ENCODE measurements at regions not wholly inside any gene's neighbourhood (a gene's known extent, or its start where the extent isn't known, plus 50 kb on each side); places are given as distances from the start of the nearest gene placed in this dataset.

- H3K27me3 ChIP-seq = no peaks in the 10 kb centered on the region
- no peaks in the 10 kb centered on the region for H3K9me3 ChIP-seq
- 79% methylated on average over 8 of the region's 8 CpGs for WGBS
- H3K36me3 ChIP-seq = no peaks in the 10 kb centered on the region
- DNase-seq (ENCODE audit: low spot score in 2 of 2) = no peak
- TF ChIP-seq EP300 (IDR thresholded peaks at IDR 0.05) (no peak), POLR2AphosphoS5 (IDR thresholded peaks at IDR 0.05) (no peak), POLR2A (IDR thresholded peaks at IDR 0.05) (no peak), CTCF (IDR thresholded peaks at IDR 0.05) (no peak)
- H3K4me3 ChIP-seq = no peak overlapping the region
- H3K27ac ChIP-seq = no peak overlapping the region
- H3K4me1 ChIP-seq = peaks cover 20% of the 10 kb centered on the region
Measured at GRCh38 chr1:223030871-223031400, 112.1 kb downstream of the TLR5 start.

GRCh38 chr1:223031733-223032601, 111.1 kb downstream of the TLR5 start:
- TF ChIP-seq POLR2AphosphoS5 (IDR thresholded peaks at IDR 0.05) (peak in 1 of 3 donors; percentile 32), POLR2A (IDR thresholded peaks at IDR 0.05) (no peak)
- Histone ChIP-seq H3K27ac (no peak overlapping the region), H3K9me3 (no peaks in the 10 kb centered on the region), H3K4me1 (peaks cover 20% of the 10 kb centered on the region), H3K36me3 (no peaks in the 10 kb centered on the region), H3K27me3 (no peaks in the 10 kb centered on the region), H3K4me3 (no peak overlapping the region)
- WGBS = 35% methylated on average over 11 of the region's 11 CpGs
- peak; percentile 85 to 90 for DNase-seq (ENCODE audit: low spot score in 2 of 2)

- no peaks in the 10 kb centered on the region for H3K9me3 ChIP-seq
- no peak for DNase-seq (ENCODE audit: low spot score in 2 of 2)
- H3K4me3 ChIP-seq = no peak overlapping the region
- H3K27me3 ChIP-seq = peaks cover 10% of the 10 kb centered on the region
- peaks cover 20% of the 10 kb centered on the region for H3K4me1 ChIP-seq
- WGBS = 47% methylated on average over 3 of the region's 3 CpGs
- no peaks in the 10 kb centered on the region for H3K36me3 ChIP-seq
- H3K27ac ChIP-seq = no peak overlapping the region
- no peak for TF ChIP-seq CTCF (IDR thresholded peaks at IDR 0.05)
- no peak for TF ChIP-seq POLR2AphosphoS5 (IDR thresholded peaks at IDR 0.05)
- no peak for TF ChIP-seq POLR2A (IDR thresholded peaks at IDR 0.05)
- TF ChIP-seq EP300 (IDR thresholded peaks at IDR 0.05) = no peak
Measured at GRCh38 chr1:223033658-223034057, 109.4 kb downstream of the TLR5 start.

- H3K4me1 ChIP-seq = peaks cover 20% of the 10 kb centered on the region
- no peak for TF ChIP-seq CTCF (IDR thresholded peaks at IDR 0.05)
- no peak for TF ChIP-seq POLR2A (IDR thresholded peaks at IDR 0.05)
- no peak for TF ChIP-seq EP300 (IDR thresholded peaks at IDR 0.05)
- no peak for TF ChIP-seq POLR2AphosphoS5 (IDR thresholded peaks at IDR 0.05)
- no peak overlapping the region for H3K4me3 ChIP-seq
- DNase-seq (ENCODE audit: low spot score in 2 of 2) = no peak
- no peak overlapping the region for H3K27ac ChIP-seq
- H3K9me3 ChIP-seq = no peaks in the 10 kb centered on the region
- WGBS = 93% methylated on average over 5 of the region's 5 CpGs
- no peaks in the 10 kb centered on the region for H3K36me3 ChIP-seq
- H3K27me3 ChIP-seq = peaks cover 11% of the 10 kb centered on the region
Measured at GRCh38 chr1:223034270-223034798, 108.7 kb downstream of the TLR5 start.

GRCh38 chr1:223035724-223036478, 107.1 kb downstream of the TLR5 start:
- H3K36me3 ChIP-seq = no peaks in the 10 kb centered on the region
- no peak overlapping the region for H3K27ac ChIP-seq
- TF ChIP-seq POLR2A (IDR thresholded peaks at IDR 0.05) (no peak), POLR2AphosphoS5 (IDR thresholded peaks at IDR 0.05) (no peak), CTCF (IDR thresholded peaks at IDR 0.05) (no peak), EP300 (IDR thresholded peaks at IDR 0.05) (no peak)
- H3K4me3 ChIP-seq = no peak overlapping the region
- no peak for DNase-seq (ENCODE audit: low spot score in 2 of 2)
- WGBS = 62% methylated on average over 11 of the region's 11 CpGs
- H3K4me1 ChIP-seq = peaks cover 20% of the 10 kb centered on the region
- H3K27me3 ChIP-seq = peaks cover 15% of the 10 kb centered on the region
- no peaks in the 10 kb centered on the region for H3K9me3 ChIP-seq

Measured in suprapubic skin (tissue), 4 donors.